Lung (tissue), 12 donors: ENCODE measurements at regions not wholly inside any gene's neighbourhood (a gene's known extent, or its start where the extent isn't known, plus 50 kb on each side); places are given as distances from the start of the nearest gene placed in this dataset. TPM values are rescaled to one million over a fixed set of nuclear protein-coding genes. Genes with fewer than 3 reads are reported as not detected.
"Not testable (repeated sequence)": the region's sequence is repeated elsewhere in the genome, so short reads cannot be mapped to it uniquely, and the experiment has no call there.

Experiments
- ATAC-seq: fragments of 200-7000 bp; cut with Tn5 transposase; one replicate; pipeline ENCODE4 v1.9.1; 2020; ENCODE audit warnings: moderate number of reproducible peaks; ENCODE audit not compliant: insufficient read depth, low FRiP score
- DNase-seq, 3 donors: peaks; one replicate each; pipeline ENCODE4 v3.0.0-alpha.2; 2013 to 2017
- H3K27ac ChIP-seq, 2 donors: one replicate each; pipeline ENCODE4 v1.5.1; 2013; ENCODE audit warnings: mild to moderate bottlenecking in 2 of 2, moderate library complexity in 2 of 2, control low read depth in 1 of 2, inconsistent platforms in 1 of 2, low read depth in 1 of 2, low read length in 1 of 2
- H3K27me3 ChIP-seq, 3 donors: one replicate each; pipeline ENCODE4 v1.5.1; 2013; ENCODE audit warnings: low read length in 2 of 3; ENCODE audit not compliant: control insufficient read depth in 3 of 3, insufficient read depth in 3 of 3
- H3K36me3 ChIP-seq, 4 donors: one replicate each; pipeline ENCODE4 v1.5.1; 2013; ENCODE audit warnings: low read length in 4 of 4, mild to moderate bottlenecking in 1 of 4, moderate library complexity in 1 of 4; ENCODE audit not compliant: control insufficient read depth in 4 of 4, insufficient read depth in 4 of 4
- H3K4me1 ChIP-seq, 5 donors: one replicate each; pipeline ENCODE4 v1.5.1; 2013; ENCODE audit warnings: low read length in 5 of 5, mild to moderate bottlenecking in 2 of 5, moderate library complexity in 1 of 5; ENCODE audit not compliant: control insufficient read depth in 5 of 5, insufficient read depth in 5 of 5
- H3K4me3 ChIP-seq: one replicate; pipeline ENCODE4 v1.5.1; 2013; ENCODE audit warnings: mild to moderate bottlenecking, control low read depth, moderate library complexity
- H3K9ac ChIP-seq, 2 donors: one replicate each; pipeline ENCODE4 v1.5.1; 2013; ENCODE audit warnings: low read length in 2 of 2, control low read depth in 1 of 2; ENCODE audit not compliant: insufficient read depth in 1 of 2
- H3K9me3 ChIP-seq, 4 donors: one replicate each; pipeline ENCODE4 v1.5.1; 2013; ENCODE audit warnings: low read length in 3 of 4, mild to moderate bottlenecking in 1 of 4, moderate library complexity in 1 of 4; ENCODE audit not compliant: control insufficient read depth in 4 of 4, insufficient read depth in 3 of 4
- WGBS, 2 donors: extraction: QIAGEN DNeasy Blood & Tissue Kit; methylation state at CpG; one replicate each; pipeline ENCODE4 v1.1.7; 2013; 5-methylcytosine and 5-hydroxymethylcytosine counted together
- small RNA-seq: library from RNA; depleted of rRNA; stranded (forward); fragments of <200 nt; gene quantifications from one replicate; pipeline ENCODE3, GENCODE V24; 2014; ENCODE audit warnings: low replicate concordance
- TF ChIP-seq, protein P1 (sequence below): IDR thresholded peaks from 2 replicates; pipeline ENCODE4 v1.5.1; 2012; ENCODE audit warnings: mild to moderate bottlenecking; ENCODE audit errors: control extremely low read depth, extremely low read depth
- donor health status: control.
- donor health status: control.
- donor health status: Bipolar disorder and iron deficiency.
- donor health status: healthy.
- donor health status: DM: yes; HTN: yes; CAD: no.

DNA sequence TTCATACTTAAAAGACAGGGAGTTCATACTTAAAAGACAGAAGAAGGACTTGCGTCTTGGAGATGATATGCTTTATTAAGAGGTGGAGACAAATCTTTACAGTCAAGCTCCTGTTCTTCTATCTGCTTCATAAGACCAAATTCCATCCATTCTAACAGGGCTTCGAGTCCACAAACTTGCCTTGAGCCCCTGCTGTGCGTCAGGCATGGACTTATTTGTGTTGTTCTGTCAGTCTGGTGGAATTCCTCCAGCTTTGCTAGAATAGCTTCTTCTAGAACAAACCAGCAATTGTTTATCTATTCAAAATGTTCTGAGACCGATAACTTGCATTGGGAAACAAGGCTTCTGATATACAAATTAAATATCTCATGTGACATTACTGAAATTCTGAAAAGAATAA, 73.9 kb upstream of the SOX11 start:
- Histone ChIP-seq H3K9me3 (no peaks in the 10 kb centered on the region), H3K9ac (no peak overlapping the region), H3K4me1 (peaks cover 0 to 7% (median 0%) of the 10 kb centered on the region in 5 donors), H3K27me3 (no peaks in the 10 kb centered on the region), H3K36me3 (no peaks in the 10 kb centered on the region), H3K27ac (no peak overlapping the region), H3K4me3 (no peak overlapping the region)
- WGBS, 2 donors, result 69 to 76% methylated on average over 4 of the region's 4 CpGs
- ATAC-seq, result no peak
- peak in 2 of 3 donors; percentile 18 to 64 for DNase-seq
- TF ChIP-seq, protein P1, sequence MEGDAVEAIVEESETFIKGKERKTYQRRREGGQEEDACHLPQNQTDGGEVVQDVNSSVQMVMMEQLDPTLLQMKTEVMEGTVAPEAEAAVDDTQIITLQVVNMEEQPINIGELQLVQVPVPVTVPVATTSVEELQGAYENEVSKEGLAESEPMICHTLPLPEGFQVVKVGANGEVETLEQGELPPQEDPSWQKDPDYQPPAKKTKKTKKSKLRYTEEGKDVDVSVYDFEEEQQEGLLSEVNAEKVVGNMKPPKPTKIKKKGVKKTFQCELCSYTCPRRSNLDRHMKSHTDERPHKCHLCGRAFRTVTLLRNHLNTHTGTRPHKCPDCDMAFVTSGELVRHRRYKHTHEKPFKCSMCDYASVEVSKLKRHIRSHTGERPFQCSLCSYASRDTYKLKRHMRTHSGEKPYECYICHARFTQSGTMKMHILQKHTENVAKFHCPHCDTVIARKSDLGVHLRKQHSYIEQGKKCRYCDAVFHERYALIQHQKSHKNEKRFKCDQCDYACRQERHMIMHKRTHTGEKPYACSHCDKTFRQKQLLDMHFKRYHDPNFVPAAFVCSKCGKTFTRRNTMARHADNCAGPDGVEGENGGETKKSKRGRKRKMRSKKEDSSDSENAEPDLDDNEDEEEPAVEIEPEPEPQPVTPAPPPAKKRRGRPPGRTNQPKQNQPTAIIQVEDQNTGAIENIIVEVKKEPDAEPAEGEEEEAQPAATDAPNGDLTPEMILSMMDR, result no peak

DNA sequence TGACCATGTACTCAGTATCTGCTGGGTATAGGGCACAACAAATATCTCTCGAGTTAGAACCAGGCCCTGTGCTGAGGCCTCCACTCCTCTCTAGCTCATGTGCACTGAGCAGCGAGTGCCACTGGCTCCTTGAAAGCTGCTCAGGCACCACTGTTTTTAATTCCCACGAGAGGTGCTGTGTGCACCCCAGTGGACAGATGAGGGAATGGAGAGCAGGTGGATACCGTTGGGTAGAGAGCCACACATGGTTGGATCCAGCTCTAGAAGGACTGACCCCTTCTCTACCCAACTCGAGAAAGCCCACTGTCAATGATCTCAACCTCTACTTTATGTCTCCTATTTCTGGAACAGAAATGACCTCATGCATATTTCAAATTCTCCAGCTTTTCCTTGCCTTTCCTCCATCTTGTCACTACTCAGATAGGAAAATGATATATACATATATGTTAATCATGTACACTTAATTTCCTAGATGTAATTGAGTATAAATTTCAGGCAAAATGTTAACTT, 66.6 kb upstream of the SOX11 start:
- H3K4me1 ChIP-seq, H3K36me3 ChIP-seq, H3K27ac ChIP-seq, DNase-seq, ATAC-seq, H3K27me3 ChIP-seq, H3K4me3 ChIP-seq, H3K9ac ChIP-seq, H3K9me3 ChIP-seq: not testable (repeated sequence)
- WGBS, 2 donors, result 77 to 81% methylated on average over 5 of the region's 5 CpGs

DNA sequence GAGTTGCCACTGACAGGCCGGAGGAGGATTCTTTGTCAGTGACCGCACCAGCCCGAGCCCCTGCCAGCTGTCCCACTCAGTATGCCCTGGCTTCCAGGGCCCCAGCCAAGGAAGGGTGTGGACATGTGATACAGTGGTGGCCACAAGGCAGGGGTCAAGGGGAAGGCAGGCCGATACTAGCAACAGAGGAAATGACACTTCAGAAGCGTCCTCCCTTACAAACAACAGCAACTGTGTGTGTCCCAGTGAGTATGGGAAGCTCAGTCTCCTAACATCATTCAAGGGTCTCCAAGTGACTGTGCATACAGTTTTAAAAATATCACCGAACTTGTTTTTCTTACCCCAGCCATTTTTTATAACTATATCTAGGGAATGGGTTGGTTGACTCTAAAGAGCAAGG, 63.7 kb upstream of the SOX11 start:
- H3K4me3 ChIP-seq, H3K36me3 ChIP-seq, DNase-seq, H3K9me3 ChIP-seq, H3K27ac ChIP-seq, H3K4me1 ChIP-seq, H3K9ac ChIP-seq, H3K27me3 ChIP-seq, ATAC-seq: not testable (repeated sequence)
- 21 to 32% methylated on average over 2 of the region's 6 CpGs for WGBS, 2 donors

DNA sequence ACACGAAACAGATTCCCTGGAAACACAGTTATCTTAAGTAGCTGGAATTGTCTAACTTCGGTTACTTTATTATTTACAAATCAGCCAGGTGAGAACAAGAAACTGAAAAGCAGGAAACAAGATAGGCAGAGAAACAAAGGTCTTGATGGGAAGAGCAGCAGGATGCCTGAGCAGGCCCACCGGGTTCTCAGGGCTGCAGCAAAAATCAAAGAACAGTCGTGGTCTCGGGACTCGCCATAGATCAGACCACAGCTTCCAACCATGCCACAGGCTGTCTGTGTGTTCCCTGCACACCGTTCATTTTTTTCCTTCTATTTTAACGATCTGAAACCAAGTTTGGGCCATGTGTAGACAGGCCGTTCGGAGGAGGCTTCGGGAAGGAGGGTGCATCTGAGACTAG, 62.7 kb upstream of the SOX11 start:
- 81 to 86% methylated on average over 11 of the region's 11 CpGs for WGBS, 2 donors
- H3K9ac ChIP-seq, ATAC-seq, H3K4me3 ChIP-seq, H3K36me3 ChIP-seq, H3K9me3 ChIP-seq, H3K27ac ChIP-seq, H3K27me3 ChIP-seq, H3K4me1 ChIP-seq, DNase-seq: not testable (repeated sequence)

DNA sequence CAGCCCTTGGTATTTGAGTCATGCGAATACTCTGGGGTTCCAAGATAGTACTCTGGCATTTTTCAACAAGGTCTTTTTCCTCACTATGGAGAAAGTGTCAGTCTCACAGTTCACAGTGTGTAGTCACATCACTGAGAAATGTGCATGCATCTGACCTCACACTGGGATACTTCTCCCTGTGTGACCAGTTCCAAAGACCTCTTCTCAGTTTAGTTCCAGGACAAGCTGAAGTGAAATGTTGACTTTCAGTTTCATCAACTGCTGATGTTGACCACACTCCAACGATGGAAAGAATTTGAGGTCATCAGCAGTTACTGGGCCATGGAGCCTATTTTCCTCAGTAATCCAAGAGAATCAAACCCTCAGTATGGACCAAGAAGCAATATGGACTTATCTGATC, 55.1 kb upstream of the SOX11 start:
- not testable (repeated sequence) for DNase-seq, H3K27me3 ChIP-seq, H3K4me1 ChIP-seq, H3K4me3 ChIP-seq, H3K27ac ChIP-seq, H3K9ac ChIP-seq, H3K36me3 ChIP-seq, ATAC-seq, H3K9me3 ChIP-seq
- 86 to 91% methylated on average over 2 of the region's 2 CpGs for WGBS, 2 donors

Small RNA genes in the stretch of these regions (small RNA-seq; reads per million reads assigned to genes)
- gene RF00322 (not detected), gene RNU6-649P (not detected)
